Prostate gland (tissue), 2 donors: ENCODE measurements at regions not wholly inside any gene's neighbourhood (a gene's known extent, or its start where the extent isn't known, plus 50 kb on each side); places are given as distances from the start of the nearest gene placed in this dataset.

ENCODE experiments used
- CTCF ChIP-seq, 4 experiments: fragments of 200-600 bp in 2 of 4; fragments of 450-650 bp in 2 of 4; sonication (generic) in 2 of 4; IDR thresholded peaks; 1 replicate in 3 of 4; 2 replicates in 1 of 4; pipeline ENCODE4 v1.5.1; 2016 to 2019; ENCODE audit warnings: antibody characterized with exemption in 4 of 4, mild to moderate bottlenecking in 2 of 4, moderate library complexity in 2 of 4
- POLR2A ChIP-seq: fragments of 450-650 bp; IDR thresholded peaks from one replicate; pipeline ENCODE4 v1.6.1; 2016; ENCODE audit warnings: antibody characterized with exemption, mild to moderate bottlenecking
- POLR2AphosphoS5 ChIP-seq: sonication (generic); formaldehyde crosslinking; IDR thresholded peaks from one replicate; pipeline ENCODE4 v1.6.1; 2017; ENCODE audit warnings: antibody characterized with exemption

- TF ChIP-seq CTCF (IDR thresholded peaks at IDR 0.05) (no peak), POLR2A (no peak), POLR2AphosphoS5 (no peak)
Measured at GRCh38 chr14:41034969-41035368, 571.7 kb upstream of the LRFN5 start.
